Heart right ventricle (tissue), 16 donors: ENCODE measurements at regions not wholly inside any gene's neighbourhood (a gene's known extent, or its start where the extent isn't known, plus 50 kb on each side); places are given as distances from the start of the nearest gene placed in this dataset.
A peak's percentile ranks its signal among the peaks of the same experiment; 100 is the strongest.

Experiments used
- ATAC-seq, 8 donors: fragments of 200-7000 bp; cut with Tn5 transposase; one replicate each; pipeline ENCODE4 v1.9.1; 2020; ENCODE audit warnings: mild to moderate bottlenecking in 8 of 8, moderate library complexity in 8 of 8, moderate number of reproducible peaks in 1 of 8
- DNase-seq, 2 donors: peaks; one replicate each; pipeline ENCODE4 v3.0.0-alpha.2; 2020
- H3K27ac ChIP-seq, 10 donors: fragments of 200-600 bp; sonication (generic) in 2 of 10; one replicate each; pipeline versions ENCODE4 v1.5.0 to v1.8.0; 2020 to 2022; ENCODE audit warnings: mild to moderate bottlenecking in 3 of 10
- H3K27me3 ChIP-seq, 7 donors: fragments of 200-600 bp; one replicate each; pipeline ENCODE4 v1.8.0; 2021 to 2022; ENCODE audit warnings: mild to moderate bottlenecking in 2 of 7
- H3K36me3 ChIP-seq, 9 donors: fragments of 200-600 bp; sonication (generic) in 1 of 9; one replicate each; pipeline versions ENCODE4 v1.5.0 to v1.8.0; 2020 to 2022; ENCODE audit warnings: mild to moderate bottlenecking in 2 of 9
- H3K4me1 ChIP-seq, 9 donors: fragments of 200-600 bp; sonication (generic) in 1 of 9; one replicate each; pipeline versions ENCODE4 v1.5.0 to v1.8.0; 2020 to 2022; ENCODE audit warnings: mild to moderate bottlenecking in 4 of 9
- H3K4me3 ChIP-seq, 10 donors: fragments of 200-600 bp; sonication (generic) in 2 of 10; one replicate each; pipeline versions ENCODE4 v1.5.0 to v1.8.0; 2020 to 2022; ENCODE audit warnings: mild to moderate bottlenecking in 7 of 10, moderate library complexity in 2 of 10
- H3K9me3 ChIP-seq, 11 donors: fragments of 200-600 bp in 10 of 11; sonication (generic) in 2 of 11; one replicate each; pipeline versions ENCODE4 v1.5.0 to v1.8.0; 2013 to 2022; ENCODE audit warnings: mild to moderate bottlenecking in 2 of 11, control low read depth in 1 of 11, moderate library complexity in 1 of 11
- whole genome bisulfite sequencing, 2 donors: extraction: QIAGEN DNeasy Blood & Tissue Kit; methylation state at CpG; one replicate each; pipeline ENCODE4 v1.1.7; 2013; ENCODE audit warnings: inconsistent platforms in 1 of 2; 5-methylcytosine and 5-hydroxymethylcytosine counted together
- intact Hi-C, 10 donors: fragments of 100-400 bp; cut with DNase I; formaldehyde crosslinking; loops; one replicate each; pipeline versions ENCODE4 v1.11.1 to v1.14.2; 2022
- TF ChIP-seq, protein P1 (sequence below), 9 donors: fragments of 200-600 bp; sonication (generic) in 2 of 9; IDR thresholded peaks; one replicate each; pipeline versions ENCODE4 v1.5.0 to v1.8.0; 2021 to 2022; ENCODE audit warnings: antibody characterized with exemption in 9 of 9, mild to moderate bottlenecking in 5 of 9, moderate library complexity in 1 of 9
- donor health status: Arrhythmogenic right ventricular cardiomyopathy.
- donor health status: ischemic (EF 13 %, LVEDD 7.1; RV severe dilation, severe dysfunction).
- donor health status: healthy with polysubstance abuse.
- donor health status: DM: no; HTN: yes; CAD: no.
- donor health status: DM: no; HTN: no; CAD: no.
- donor health status: ischemic (EF 25% LVEDD 6.9; RV normal size, moderate dysfunction).
- donor health status: ischemic (EF 25% LVEDD 5.7; RV mildly dilated, moderate dysfunction).
- donor health status: healthy.
- donor health status: DM: yes; HTN: yes; CAD: no.
- donor health status: Ischemic cardiomyopathy.
- donor health status: ischemic (EF 35%, LVEDD 5.7; RV mildly dilated, moderate dysfunction).
- donor health status: nonischemic (EF 11% LVEDD 7.7; RV severe dilation, severe dysfunction).
- donor health status: DM: yes; HTN: yes; CAD: no.
- donor health status: PGD.
- donor health status: ischemic (EF 29% LVEDD 5.4; RV normal size, mild dysfunction).
- donor health status: nonischemic (EF 23%, LVEDD 6.1; RV moderate dilation, normal function).

DNA sequence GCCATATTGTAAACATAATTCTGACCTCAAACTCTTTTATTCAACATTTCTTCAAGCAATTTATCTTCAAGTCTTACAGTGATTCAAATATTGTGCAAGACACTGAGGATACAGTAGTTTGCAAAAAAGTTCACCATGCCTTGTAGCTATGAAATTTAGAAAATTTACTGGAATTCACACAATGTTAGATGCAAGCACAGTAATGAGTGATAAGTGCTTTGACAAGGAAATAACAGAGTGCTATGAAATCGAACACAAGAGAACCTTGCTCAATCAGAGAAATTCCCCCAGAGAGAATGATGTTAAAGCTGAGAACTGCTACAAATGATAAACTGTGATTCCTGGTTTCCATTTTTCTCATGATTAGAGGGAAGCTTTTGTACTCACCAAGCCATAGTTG, 952.9 kb downstream of the FAT4 start:
- 19 to 38% methylated on average over 1 of the region's 1 CpG for WGBS, 2 donors
- DNase-seq (no peak), ATAC-seq (no peak)
- intact Hi-C loops, result loop anchor here in 1 of 10 donors (2.0 kb wide), 1 partner anchor 15 kb away; no protein-coding TSS in a partner anchor
- Histone ChIP-seq H3K36me3 (no peaks in the 10 kb centered on the region), H3K9me3 (no peaks in the 10 kb centered on the region), H3K4me3 (no peak overlapping the region), H3K4me1 (peaks cover 0 to 14% (median 0%) of the 10 kb centered on the region in 9 donors), H3K27ac (peak overlapping the region in 1 of 10 donors; percentile 1), H3K27me3 (no peaks in the 10 kb centered on the region)
- TF ChIP-seq, protein P1, sequence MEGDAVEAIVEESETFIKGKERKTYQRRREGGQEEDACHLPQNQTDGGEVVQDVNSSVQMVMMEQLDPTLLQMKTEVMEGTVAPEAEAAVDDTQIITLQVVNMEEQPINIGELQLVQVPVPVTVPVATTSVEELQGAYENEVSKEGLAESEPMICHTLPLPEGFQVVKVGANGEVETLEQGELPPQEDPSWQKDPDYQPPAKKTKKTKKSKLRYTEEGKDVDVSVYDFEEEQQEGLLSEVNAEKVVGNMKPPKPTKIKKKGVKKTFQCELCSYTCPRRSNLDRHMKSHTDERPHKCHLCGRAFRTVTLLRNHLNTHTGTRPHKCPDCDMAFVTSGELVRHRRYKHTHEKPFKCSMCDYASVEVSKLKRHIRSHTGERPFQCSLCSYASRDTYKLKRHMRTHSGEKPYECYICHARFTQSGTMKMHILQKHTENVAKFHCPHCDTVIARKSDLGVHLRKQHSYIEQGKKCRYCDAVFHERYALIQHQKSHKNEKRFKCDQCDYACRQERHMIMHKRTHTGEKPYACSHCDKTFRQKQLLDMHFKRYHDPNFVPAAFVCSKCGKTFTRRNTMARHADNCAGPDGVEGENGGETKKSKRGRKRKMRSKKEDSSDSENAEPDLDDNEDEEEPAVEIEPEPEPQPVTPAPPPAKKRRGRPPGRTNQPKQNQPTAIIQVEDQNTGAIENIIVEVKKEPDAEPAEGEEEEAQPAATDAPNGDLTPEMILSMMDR (IDR thresholded peaks at IDR 0.05), result no peak

DNA sequence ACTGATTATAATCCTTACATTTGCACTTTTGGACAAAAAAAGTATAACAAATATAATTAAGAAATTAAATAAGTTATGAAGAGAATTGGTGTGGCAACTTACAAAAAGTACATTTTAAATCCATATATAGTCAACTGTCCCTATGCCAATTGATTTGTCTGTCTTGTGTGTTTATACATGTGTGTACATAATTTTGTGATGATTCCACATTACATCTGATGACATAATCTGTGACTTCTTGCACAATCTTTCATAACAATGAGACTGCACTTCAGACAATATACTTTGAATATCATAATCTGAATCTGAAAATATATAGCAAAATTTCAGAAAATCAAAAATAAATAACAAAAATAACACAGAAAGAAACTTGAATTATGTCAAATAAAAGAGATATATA, 953.4 kb downstream of the FAT4 start:
- H3K27ac ChIP-seq, result peak overlapping the region in 1 of 10 donors; percentile 1
- intact Hi-C loops, result no loop called here
- peaks cover 0 to 14% (median 0%) of the 10 kb centered on the region in 9 donors for H3K4me1 ChIP-seq
- no peak overlapping the region for H3K4me3 ChIP-seq
- H3K27me3 ChIP-seq, result no peaks in the 10 kb centered on the region
- DNase-seq (no peak), ATAC-seq (no peak)
- TF ChIP-seq, protein P1 (IDR thresholded peaks at IDR 0.05), result no peak
- H3K36me3 ChIP-seq, result no peaks in the 10 kb centered on the region
- no peaks in the 10 kb centered on the region for H3K9me3 ChIP-seq

DNA sequence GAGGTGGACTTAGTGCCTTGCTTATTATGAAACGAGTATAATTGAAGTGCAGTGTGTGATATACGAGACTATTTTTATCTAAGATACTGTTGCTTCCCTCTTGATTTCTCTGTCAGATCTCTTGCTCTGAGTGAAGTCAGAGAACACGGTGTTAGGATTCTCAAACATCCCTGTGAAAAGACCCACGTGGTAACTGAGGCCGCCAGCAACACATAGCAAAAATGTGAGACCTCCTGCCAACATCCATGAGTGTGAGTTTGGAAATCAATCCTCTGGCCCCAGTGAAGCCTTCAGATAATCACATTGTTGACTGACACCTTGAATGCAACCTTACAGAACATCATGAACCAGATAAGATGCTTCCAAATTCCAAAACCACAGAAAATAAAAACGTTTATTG, 954.4 kb downstream of the FAT4 start:
- peaks cover 0 to 14% (median 0%) of the 10 kb centered on the region in 9 donors for H3K4me1 ChIP-seq
- peak; percentile 22 to 29 for DNase-seq
- no peak overlapping the region for H3K4me3 ChIP-seq
- H3K9me3 ChIP-seq, result no peaks in the 10 kb centered on the region
- ATAC-seq, result peak in 7 of 8 donors; percentile 80 to 98 (median 97)
- WGBS, 2 donors, result 21 to 27% methylated on average over 6 of the region's 6 CpGs
- H3K36me3 ChIP-seq, result no peaks in the 10 kb centered on the region
- intact Hi-C loops, result no loop called here
- TF ChIP-seq, protein P1 (IDR thresholded peaks at IDR 0.05), result no peak
- H3K27me3 ChIP-seq, result no peaks in the 10 kb centered on the region
- peak overlapping the region in 5 of 10 donors; percentile 9 to 65 (median 22) for H3K27ac ChIP-seq

DNA sequence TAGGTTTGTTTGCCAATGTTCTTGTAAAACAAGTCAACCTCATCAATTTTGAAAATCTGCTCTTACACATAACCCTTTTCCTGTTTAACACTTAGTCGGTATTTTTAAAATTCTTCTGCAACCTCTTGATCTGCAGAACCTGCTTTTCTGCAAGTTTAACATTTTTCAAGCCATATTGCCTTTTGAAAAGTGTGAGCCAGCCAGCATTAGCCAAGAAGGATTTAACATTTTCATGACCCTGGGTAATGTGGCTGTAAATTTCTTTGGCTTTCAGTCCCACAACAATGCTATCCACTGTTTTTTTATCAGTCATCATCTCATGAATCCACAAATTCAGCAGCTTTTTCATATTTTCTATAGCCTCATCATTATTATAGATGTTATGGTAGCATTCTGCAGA, 956.5 kb downstream of the FAT4 start:
- ATAC-seq, result no peak
- no peaks in the 10 kb centered on the region for H3K36me3 ChIP-seq
- no peaks in the 10 kb centered on the region for H3K9me3 ChIP-seq
- H3K27me3 ChIP-seq, result no peaks in the 10 kb centered on the region
- H3K27ac ChIP-seq, result no peak overlapping the region
- 67 to 71% methylated on average over 1 of the region's 1 CpG for WGBS, 2 donors
- DNase-seq, result no peak
- intact Hi-C loops, result no loop called here
- TF ChIP-seq, protein P1 (IDR thresholded peaks at IDR 0.05), result no peak
- H3K4me1 ChIP-seq, result peaks cover 0 to 14% (median 0%) of the 10 kb centered on the region in 9 donors
- no peak overlapping the region for H3K4me3 ChIP-seq
